PC-9 (cell line): ENCODE measurements at regions not wholly inside any gene's neighbourhood (a gene's known extent, or its start where the extent isn't known, plus 50 kb on each side); places are given as distances from the start of the nearest gene placed in this dataset.

Experiments used
- EZH2 ChIP-seq: fragments of 200-600 bp; sonication (generic); IDR thresholded peaks from 2 replicates; pipeline ENCODE4 v1.8.0; 2017; ENCODE audit warnings: antibody characterized with exemption, low read depth
- TF ChIP-seq, protein P1 (sequence below): fragments of 200-600 bp; sonication (generic); conservative IDR thresholded peaks from 2 replicates; pipeline ENCODE4 v1.6.1; 2017; ENCODE audit warnings: mixed run types, antibody characterized with exemption, mild to moderate bottlenecking, moderate library complexity

- no peak for TF ChIP-seq EZH2
- TF ChIP-seq, protein P1, sequence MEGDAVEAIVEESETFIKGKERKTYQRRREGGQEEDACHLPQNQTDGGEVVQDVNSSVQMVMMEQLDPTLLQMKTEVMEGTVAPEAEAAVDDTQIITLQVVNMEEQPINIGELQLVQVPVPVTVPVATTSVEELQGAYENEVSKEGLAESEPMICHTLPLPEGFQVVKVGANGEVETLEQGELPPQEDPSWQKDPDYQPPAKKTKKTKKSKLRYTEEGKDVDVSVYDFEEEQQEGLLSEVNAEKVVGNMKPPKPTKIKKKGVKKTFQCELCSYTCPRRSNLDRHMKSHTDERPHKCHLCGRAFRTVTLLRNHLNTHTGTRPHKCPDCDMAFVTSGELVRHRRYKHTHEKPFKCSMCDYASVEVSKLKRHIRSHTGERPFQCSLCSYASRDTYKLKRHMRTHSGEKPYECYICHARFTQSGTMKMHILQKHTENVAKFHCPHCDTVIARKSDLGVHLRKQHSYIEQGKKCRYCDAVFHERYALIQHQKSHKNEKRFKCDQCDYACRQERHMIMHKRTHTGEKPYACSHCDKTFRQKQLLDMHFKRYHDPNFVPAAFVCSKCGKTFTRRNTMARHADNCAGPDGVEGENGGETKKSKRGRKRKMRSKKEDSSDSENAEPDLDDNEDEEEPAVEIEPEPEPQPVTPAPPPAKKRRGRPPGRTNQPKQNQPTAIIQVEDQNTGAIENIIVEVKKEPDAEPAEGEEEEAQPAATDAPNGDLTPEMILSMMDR, result no peak
Measured at GRCh38 chr7:110600956-110601355, 490.0 kb upstream of the LRRN3 start.
